Keratinocyte (primary cell): ENCODE measurements at regions not wholly inside any gene's neighbourhood (a gene's known extent, or its start where the extent isn't known, plus 50 kb on each side); places are given as distances from the start of the nearest gene placed in this dataset.
"Not testable (repeated sequence)": the region's sequence is repeated elsewhere in the genome, so short reads cannot be mapped to it uniquely, and the experiment has no call there.

ENCODE experiments used
- EZH2 ChIP-seq: IDR thresholded peaks from one replicate; pipeline ENCODE4 v1.6.1; 2012; ENCODE audit warnings: inconsistent platforms, mild to moderate bottlenecking, low read length, moderate library complexity
- TF ChIP-seq, protein P1 (sequence below), 3 experiments: IDR thresholded peaks in 1 of 3; conservative IDR thresholded peaks in 1 of 3; optimal IDR thresholded peaks in 1 of 3; 2 replicates in 2 of 3; 3 replicates in 1 of 3; pipeline versions ENCODE3 to v1.5.1; 2011; ENCODE audit warnings: low read length in 3 of 3, mild to moderate bottlenecking in 3 of 3, moderate library complexity in 2 of 3, control low read depth in 1 of 3, inconsistent platforms in 1 of 3; ENCODE audit not compliant: insufficient read depth in 2 of 3; ENCODE audit errors: extremely low read depth in 1 of 3

DNA sequence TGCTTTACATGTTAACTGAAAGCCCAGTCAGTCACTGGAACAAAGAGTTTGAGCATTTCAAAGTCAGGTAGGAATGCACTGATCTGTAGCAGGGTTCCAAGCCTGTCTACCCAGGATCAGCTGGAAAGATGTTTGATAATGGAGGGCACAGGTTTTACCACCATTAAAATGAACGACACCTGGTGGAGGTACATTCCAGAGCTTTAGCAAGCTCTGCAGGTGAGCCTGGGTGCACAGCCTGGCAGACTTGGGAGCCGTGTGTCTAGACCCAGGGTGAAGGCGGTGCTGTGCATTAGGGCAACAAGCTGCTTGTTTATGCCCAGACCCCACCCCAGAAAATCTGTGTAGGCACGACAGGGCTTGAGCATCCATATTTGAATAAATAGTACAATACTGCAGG, 206.7 kb downstream of the RTP5 start:
- TF ChIP-seq, protein P1, sequence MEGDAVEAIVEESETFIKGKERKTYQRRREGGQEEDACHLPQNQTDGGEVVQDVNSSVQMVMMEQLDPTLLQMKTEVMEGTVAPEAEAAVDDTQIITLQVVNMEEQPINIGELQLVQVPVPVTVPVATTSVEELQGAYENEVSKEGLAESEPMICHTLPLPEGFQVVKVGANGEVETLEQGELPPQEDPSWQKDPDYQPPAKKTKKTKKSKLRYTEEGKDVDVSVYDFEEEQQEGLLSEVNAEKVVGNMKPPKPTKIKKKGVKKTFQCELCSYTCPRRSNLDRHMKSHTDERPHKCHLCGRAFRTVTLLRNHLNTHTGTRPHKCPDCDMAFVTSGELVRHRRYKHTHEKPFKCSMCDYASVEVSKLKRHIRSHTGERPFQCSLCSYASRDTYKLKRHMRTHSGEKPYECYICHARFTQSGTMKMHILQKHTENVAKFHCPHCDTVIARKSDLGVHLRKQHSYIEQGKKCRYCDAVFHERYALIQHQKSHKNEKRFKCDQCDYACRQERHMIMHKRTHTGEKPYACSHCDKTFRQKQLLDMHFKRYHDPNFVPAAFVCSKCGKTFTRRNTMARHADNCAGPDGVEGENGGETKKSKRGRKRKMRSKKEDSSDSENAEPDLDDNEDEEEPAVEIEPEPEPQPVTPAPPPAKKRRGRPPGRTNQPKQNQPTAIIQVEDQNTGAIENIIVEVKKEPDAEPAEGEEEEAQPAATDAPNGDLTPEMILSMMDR (optimal IDR thresholded peaks at IDR 0.05 in 1 of 3, IDR thresholded peaks at IDR 0.05 in 1 of 3, conservative IDR thresholded peaks at IDR 0.05 in 1 of 3; ENCODE audit: extremely low read depth in 1 of 3, insufficient read depth in 2 of 3, low read length in 3 of 3) = not testable (repeated sequence)
- not testable (repeated sequence) for TF ChIP-seq EZH2
